ENCODE measurements at regions not wholly inside any gene's neighbourhood (a gene's known extent, or its start where the extent isn't known, plus 50 kb on each side); places are given as distances from the start of the nearest gene placed in this dataset.
"Not testable (repeated sequence)": the region's sequence is repeated elsewhere in the genome, so short reads cannot be mapped to it uniquely, and the experiment has no call there.

- DNase-seq, result no peak
Observed at GRCh38 chr13:63737418-63737817, 2321.8 kb upstream of the PCDH20 start.

GRCh38 chr13:63731896-63732295, 2316.2 kb upstream of the PCDH20 start:
- Histone ChIP-seq H3K27me3 (no peaks in the 10 kb centered on the region), H3K36me3 (replicated peaks in 1 of 2) (no peaks in the 10 kb centered on the region), H3K4me3 (no peak overlapping the region), H3K4me1 (replicated peaks in 1 of 2) (no peaks in the 10 kb centered on the region), H3K9me3 (replicated peaks in 1 of 3) (no peaks in the 10 kb centered on the region), H3K27ac (no peak overlapping the region)
- no peak for DNase-seq
- TF ChIP-seq CTCF (IDR thresholded peaks at IDR 0.05) (no peak), POLR2A (IDR thresholded peaks at IDR 0.05) (no peak)
- 72 to 83% (median 75%) methylated on average over 3 of the region's 3 CpGs for WGBS, 4 donors
- intact Hi-C loops (cut with DNase I), result no loop called here

More at GRCh38 chr13:63737418-63737817, 2321.8 kb upstream of the PCDH20 start:
- H3K4me3 ChIP-seq, result no peak overlapping the region
- intact Hi-C loops (cut with DNase I), result no loop called here
- TF ChIP-seq CTCF (IDR thresholded peaks at IDR 0.05) (no peak), POLR2A (IDR thresholded peaks at IDR 0.05) (no peak)
- H3K9me3 ChIP-seq (replicated peaks in 1 of 3), result no peaks in the 10 kb centered on the region
- H3K4me1 ChIP-seq (replicated peaks in 1 of 2), result no peaks in the 10 kb centered on the region
- no peaks in the 10 kb centered on the region for H3K27me3 ChIP-seq
- H3K36me3 ChIP-seq (replicated peaks in 1 of 2), result no peaks in the 10 kb centered on the region
- no peak overlapping the region for H3K27ac ChIP-seq
- 92 to 99% (median 97%) methylated on average over 7 to 19 of the region's 19 CpGs for WGBS, 4 donors

GRCh38 chr13:63712159-63712558, 2296.5 kb upstream of the PCDH20 start:
- H3K27me3 ChIP-seq; intact Hi-C loops (cut with DNase I); H3K9me3 ChIP-seq (replicated peaks in 1 of 3); H3K4me1 ChIP-seq (replicated peaks in 1 of 2); H3K36me3 ChIP-seq (replicated peaks in 1 of 2); H3K27ac ChIP-seq; DNase-seq; H3K4me3 ChIP-seq: not testable (repeated sequence)
- 79 to 92% (median 88%) methylated on average over 2 of the region's 2 CpGs for WGBS, 4 donors

- no peak overlapping the region for H3K27ac ChIP-seq
- 39 to 55% (median 49%) methylated on average over 2 of the region's 2 CpGs for WGBS, 4 donors
- DNase-seq, result no peak
- no peak overlapping the region for H3K4me3 ChIP-seq
- H3K4me1 ChIP-seq (replicated peaks in 1 of 2), result no peaks in the 10 kb centered on the region
- no peaks in the 10 kb centered on the region for H3K9me3 ChIP-seq (replicated peaks in 1 of 3)
- no peak for TF ChIP-seq POLR2A (IDR thresholded peaks at IDR 0.05)
- TF ChIP-seq CTCF (IDR thresholded peaks at IDR 0.05), result no peak
- intact Hi-C loops (cut with DNase I), result no loop called here
- no peaks in the 10 kb centered on the region for H3K27me3 ChIP-seq
- H3K36me3 ChIP-seq (replicated peaks in 1 of 2), result no peaks in the 10 kb centered on the region
Observed at GRCh38 chr13:63706751-63707150, 2291.1 kb upstream of the PCDH20 start.

- TF ChIP-seq POLR2A (IDR thresholded peaks at IDR 0.05), result no peak
- no peak for TF ChIP-seq CTCF (IDR thresholded peaks at IDR 0.05)
- Histone ChIP-seq H3K27ac (no peak overlapping the region), H3K27me3 (no peaks in the 10 kb centered on the region), H3K4me1 (replicated peaks in 1 of 2) (no peaks in the 10 kb centered on the region), H3K9me3 (replicated peaks in 1 of 3) (no peaks in the 10 kb centered on the region), H3K4me3 (no peak overlapping the region), H3K36me3 (replicated peaks in 1 of 2) (no peaks in the 10 kb centered on the region)
- intact Hi-C loops (cut with DNase I), result no loop called here
- DNase-seq, result no peak
- 73 to 76% (median 74%) methylated on average over 4 of the region's 4 CpGs for WGBS, 4 donors
Observed at GRCh38 chr13:63704521-63704920, 2288.9 kb upstream of the PCDH20 start.
